ENCODE measurements at regions not wholly inside any gene's neighbourhood (a gene's known extent, or its start where the extent isn't known, plus 50 kb on each side); places are given as distances from the start of the nearest gene placed in this dataset.

DNA sequence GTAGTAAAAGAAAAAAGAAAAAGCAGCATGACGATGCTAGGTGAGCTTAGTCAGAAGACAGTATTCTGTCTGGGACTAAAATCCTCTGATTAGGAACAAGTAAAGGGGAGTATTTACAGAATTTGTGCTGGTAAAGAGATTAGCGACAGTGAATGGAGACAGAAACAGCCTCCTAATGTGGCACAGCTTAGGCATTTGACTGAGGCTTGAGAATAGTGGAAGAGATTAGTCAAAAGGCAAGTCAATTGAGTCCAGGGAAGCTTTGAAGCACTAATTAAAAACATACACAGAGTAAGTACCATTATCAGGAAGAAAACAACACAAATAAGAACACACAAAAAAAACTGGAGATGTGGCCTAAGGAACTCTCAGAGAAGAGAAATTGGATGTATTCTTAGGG is 131.9 kb upstream of the CLEC14A start:
- Histone ChIP-seq H3K27me3 (no peaks in the 10 kb centered on the region), H3K4me1 (no peaks in the 10 kb centered on the region), H3K36me3 (no peaks in the 10 kb centered on the region), H3K4me3 (no peak overlapping the region), H3K9me3 (no peaks in the 10 kb centered on the region), H3K27ac (no peak overlapping the region)
- TF ChIP-seq POLR2A (IDR thresholded peaks at IDR 0.05) = no peak
- TF ChIP-seq, protein P1, sequence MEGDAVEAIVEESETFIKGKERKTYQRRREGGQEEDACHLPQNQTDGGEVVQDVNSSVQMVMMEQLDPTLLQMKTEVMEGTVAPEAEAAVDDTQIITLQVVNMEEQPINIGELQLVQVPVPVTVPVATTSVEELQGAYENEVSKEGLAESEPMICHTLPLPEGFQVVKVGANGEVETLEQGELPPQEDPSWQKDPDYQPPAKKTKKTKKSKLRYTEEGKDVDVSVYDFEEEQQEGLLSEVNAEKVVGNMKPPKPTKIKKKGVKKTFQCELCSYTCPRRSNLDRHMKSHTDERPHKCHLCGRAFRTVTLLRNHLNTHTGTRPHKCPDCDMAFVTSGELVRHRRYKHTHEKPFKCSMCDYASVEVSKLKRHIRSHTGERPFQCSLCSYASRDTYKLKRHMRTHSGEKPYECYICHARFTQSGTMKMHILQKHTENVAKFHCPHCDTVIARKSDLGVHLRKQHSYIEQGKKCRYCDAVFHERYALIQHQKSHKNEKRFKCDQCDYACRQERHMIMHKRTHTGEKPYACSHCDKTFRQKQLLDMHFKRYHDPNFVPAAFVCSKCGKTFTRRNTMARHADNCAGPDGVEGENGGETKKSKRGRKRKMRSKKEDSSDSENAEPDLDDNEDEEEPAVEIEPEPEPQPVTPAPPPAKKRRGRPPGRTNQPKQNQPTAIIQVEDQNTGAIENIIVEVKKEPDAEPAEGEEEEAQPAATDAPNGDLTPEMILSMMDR (IDR thresholded peaks at IDR 0.05) = no peak
- DNase-seq = no peak
- intact Hi-C loops (cut with DNase I) = no loop called here
- 58 to 60% methylated on average over 2 of the region's 2 CpGs for WGBS, 2 donors

DNA sequence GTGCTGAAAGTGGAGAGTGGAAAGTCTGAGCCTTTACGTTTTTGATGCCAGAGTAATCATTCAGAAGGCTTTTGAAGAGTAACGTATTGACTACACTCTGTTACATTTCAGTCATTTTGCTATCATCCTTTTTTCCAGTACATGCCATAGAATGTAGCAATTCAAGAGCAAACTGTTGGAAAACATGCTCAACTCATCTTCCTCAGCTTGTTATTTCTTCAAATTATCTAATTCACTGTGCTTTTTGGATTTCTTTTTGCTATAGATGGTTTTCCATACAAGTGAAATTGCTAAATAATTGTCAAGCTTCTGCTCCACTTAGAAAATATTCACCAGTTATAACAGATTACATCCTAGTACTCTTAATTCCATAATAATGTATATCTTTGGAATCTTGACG is 129.9 kb upstream of the CLEC14A start:
- no peak for DNase-seq
- 45 to 48% methylated on average over 3 of the region's 3 CpGs for WGBS, 2 donors
- H3K27ac ChIP-seq = no peak overlapping the region

DNA sequence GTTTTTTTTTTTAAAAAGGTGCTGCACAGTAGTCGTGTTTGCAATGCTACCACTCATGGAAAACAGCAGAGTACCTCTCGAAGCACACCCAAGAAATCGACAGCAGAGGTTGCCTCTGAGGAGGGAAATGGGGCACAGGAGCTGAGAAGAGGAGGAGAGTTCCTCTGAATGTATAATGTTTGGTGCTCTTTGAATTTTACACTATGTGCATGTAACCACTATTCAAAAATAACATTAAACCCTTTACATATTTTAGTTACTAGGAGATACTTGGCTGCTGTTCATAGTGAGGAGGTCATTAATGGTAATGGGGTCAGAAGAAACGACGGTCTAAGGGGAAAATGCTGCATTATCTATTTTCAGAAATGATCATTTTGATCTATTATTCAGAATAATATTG is 129.4 kb upstream of the CLEC14A start:
- Histone ChIP-seq H3K4me3 (no peak overlapping the region), H3K4me1 (no peaks in the 10 kb centered on the region), H3K27ac (no peak overlapping the region), H3K27me3 (no peaks in the 10 kb centered on the region), H3K36me3 (no peaks in the 10 kb centered on the region), H3K9me3 (no peaks in the 10 kb centered on the region)
- intact Hi-C loops (cut with DNase I) = no loop called here
- WGBS, 2 donors = 58 to 69% methylated on average over 5 of the region's 5 CpGs
- no peak for DNase-seq
- no peak for TF ChIP-seq POLR2A (IDR thresholded peaks at IDR 0.05)
- TF ChIP-seq, protein P1 (IDR thresholded peaks at IDR 0.05) = no peak

More for the DNA sequence above, 129.9 kb upstream of the CLEC14A start:
- Histone ChIP-seq H3K27me3 (no peaks in the 10 kb centered on the region), H3K9me3 (no peaks in the 10 kb centered on the region), H3K4me1 (no peaks in the 10 kb centered on the region), H3K4me3 (no peak overlapping the region), H3K36me3 (no peaks in the 10 kb centered on the region)
- intact Hi-C loops (cut with DNase I) = no loop called here
- no peak for TF ChIP-seq POLR2A (IDR thresholded peaks at IDR 0.05)
- TF ChIP-seq, protein P1 (IDR thresholded peaks at IDR 0.05) = no peak

DNA sequence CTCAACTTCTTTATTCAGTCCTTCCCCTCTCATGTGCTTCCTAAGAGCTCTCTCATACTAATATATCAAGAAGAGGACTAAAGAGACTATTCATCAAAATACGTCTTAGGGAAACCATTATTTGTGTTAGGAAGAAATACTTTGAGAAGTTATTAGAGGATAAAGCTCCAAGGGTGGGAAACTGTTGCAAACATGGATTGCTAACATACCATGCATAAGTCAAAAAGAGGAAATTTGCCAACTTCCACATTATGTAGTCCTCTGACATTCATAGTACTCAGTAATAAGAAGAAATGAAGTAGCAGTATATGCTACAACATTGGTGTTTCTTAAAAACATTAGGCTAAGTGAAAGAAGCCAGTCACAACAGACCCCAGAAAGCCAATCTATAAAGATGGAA is 128.8 kb upstream of the CLEC14A start:
- H3K9me3 ChIP-seq = no peaks in the 10 kb centered on the region
- no peak overlapping the region for H3K27ac ChIP-seq
- WGBS, 2 donors = 58 to 62% methylated on average over 1 of the region's 1 CpG
- intact Hi-C loops (cut with DNase I) = no loop called here
- DNase-seq = no peak
- H3K4me1 ChIP-seq = no peaks in the 10 kb centered on the region
- no peaks in the 10 kb centered on the region for H3K36me3 ChIP-seq
- H3K4me3 ChIP-seq = no peak overlapping the region
- no peaks in the 10 kb centered on the region for H3K27me3 ChIP-seq
- TF ChIP-seq POLR2A (IDR thresholded peaks at IDR 0.05) = no peak
- TF ChIP-seq, protein P1 (IDR thresholded peaks at IDR 0.05) = no peak

DNA sequence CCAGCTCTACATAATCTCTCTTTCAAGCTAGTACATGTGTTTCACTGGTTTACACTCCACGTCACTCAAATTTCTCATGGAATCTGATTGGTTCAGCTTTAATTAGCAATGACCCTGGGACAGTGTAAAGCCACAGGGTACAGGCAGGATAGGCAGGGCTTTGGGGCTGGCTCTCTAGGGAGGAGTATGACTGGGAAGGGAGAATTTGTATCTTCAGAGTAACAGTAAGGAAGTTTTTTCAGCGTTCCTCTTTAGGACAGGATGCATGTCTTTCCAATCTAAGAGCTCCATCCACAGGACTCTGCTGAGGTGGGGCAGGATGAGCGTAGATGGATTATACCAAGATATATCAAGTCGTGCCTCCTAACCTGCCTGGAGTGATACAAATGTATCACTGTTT is 112.0 kb upstream of the CLEC14A start:
- intact Hi-C loops (cut with DNase I) = no loop called here
- no peaks in the 10 kb centered on the region for H3K9me3 ChIP-seq
- H3K27ac ChIP-seq = no peak overlapping the region
- WGBS, 2 donors = 55 to 70% methylated on average over 4 of the region's 4 CpGs
- no peak for DNase-seq
- no peak overlapping the region for H3K4me3 ChIP-seq
- no peaks in the 10 kb centered on the region for H3K4me1 ChIP-seq
- no peak for TF ChIP-seq POLR2A (IDR thresholded peaks at IDR 0.05)
- TF ChIP-seq, protein P1 (IDR thresholded peaks at IDR 0.05) = no peak
- no peaks in the 10 kb centered on the region for H3K27me3 ChIP-seq
- no peaks in the 10 kb centered on the region for H3K36me3 ChIP-seq
